DOHH2 (cell line): ENCODE measurements at regions not wholly inside any gene's neighbourhood (a gene's known extent, or its start where the extent isn't known, plus 50 kb on each side); places are given as distances from the start of the nearest gene placed in this dataset.
A peak's percentile ranks its signal among the peaks of the same experiment; 100 is the strongest.

Source experiments
- H3F3A ChIP-seq: fragments of 200-600 bp; sonication (generic), shearing (Covaris generic); 2 replicates; pipeline ENCODE4 v1.6.0; 2016; ENCODE audit warnings: antibody characterized with exemption, mild to moderate bottlenecking; ENCODE audit not compliant: control insufficient read depth, insufficient read depth
- H3K27ac ChIP-seq: fragments of 200-600 bp; sonication (generic); 2 replicates; pipeline ENCODE4 v1.5.1; 2014; ENCODE audit warnings: low read depth, mild to moderate bottlenecking, low read length, moderate library complexity
- H3K27me3 ChIP-seq: fragments of 200-600 bp; sonication (generic); 2 replicates; pipeline ENCODE4 v1.6.1; 2014; ENCODE audit warnings: mild to moderate bottlenecking, low read length, mixed read lengths; ENCODE audit not compliant: control insufficient read depth
- H3K36me3 ChIP-seq: fragments of 200-600 bp; sonication (generic); 2 replicates; pipeline ENCODE4 v1.6.1; 2014; ENCODE audit warnings: mild to moderate bottlenecking, low read length, moderate library complexity, mixed read lengths; ENCODE audit not compliant: control insufficient read depth
- H3K4me1 ChIP-seq: fragments of 200-600 bp; sonication (generic); 2 replicates; pipeline ENCODE4 v1.6.1; 2014; ENCODE audit warnings: mild to moderate bottlenecking, low read length, mixed read lengths; ENCODE audit not compliant: control insufficient read depth
- H3K4me2 ChIP-seq: fragments of 200-600 bp; sonication (generic); 2 replicates; pipeline ENCODE4 v1.6.0; 2014; ENCODE audit warnings: mild to moderate bottlenecking, low read length, moderate library complexity
- H3K4me3 ChIP-seq: fragments of 200-600 bp; sonication (generic); 2 replicates; pipeline ENCODE4 v1.5.1; 2014; ENCODE audit warnings: mild to moderate bottlenecking, low read length, mixed read lengths
- H3K79me2 ChIP-seq: fragments of 200-600 bp; sonication (generic); 2 replicates; pipeline ENCODE4 v1.6.1; 2014; ENCODE audit warnings: mild to moderate bottlenecking, low read length, mixed read lengths; ENCODE audit not compliant: control insufficient read depth
- H3K9me2 ChIP-seq: fragments of 200-600 bp; sonication (generic); replicated peaks from 2 replicates; pipeline ENCODE4 v1.6.1; 2014; ENCODE audit warnings: mild to moderate bottlenecking, low read length, mixed read lengths; ENCODE audit not compliant: control insufficient read depth
- H3K9me3 ChIP-seq: fragments of 200-600 bp; sonication (generic); 2 replicates; pipeline ENCODE4 v1.6.1; 2014; ENCODE audit warnings: antibody characterized with exemption, low read length, mixed read lengths; ENCODE audit not compliant: control insufficient read depth, insufficient read depth
- H4K20me1 ChIP-seq: fragments of 200-600 bp; sonication (generic); 2 replicates; pipeline ENCODE4 v1.6.0; 2014; ENCODE audit warnings: low read depth, mild to moderate bottlenecking, antibody characterized with exemption, low read length, moderate library complexity; ENCODE audit not compliant: control insufficient read depth, insufficient read depth
- CTCF ChIP-seq: fragments of 200-600 bp; sonication (generic); IDR thresholded peaks from one replicate; pipeline ENCODE4 v1.5.1; 2014; ENCODE audit warnings: antibody characterized with exemption, mild to moderate bottlenecking, low read depth, low read length; ENCODE audit not compliant: poor library complexity, severe bottlenecking
- EZH2phosphoT487 ChIP-seq: fragments of 200-600 bp; sonication (generic); IDR thresholded peaks from 2 replicates; pipeline ENCODE4 v1.6.1; 2017; ENCODE audit warnings: borderline replicate concordance, mild to moderate bottlenecking, antibody characterized with exemption, low read length, moderate library complexity, mixed read lengths

GRCh38 chrX:33434256-33435092 is 223.1 kb upstream of the DMD start:
- H3K4me1 ChIP-seq, result no peaks in the 10 kb centered on the region
- H3F3A ChIP-seq, result no peaks in the 10 kb centered on the region
- H3K27ac ChIP-seq, result no peak overlapping the region
- H3K4me3 ChIP-seq, result no peak overlapping the region
- no peaks in the 10 kb centered on the region for H3K79me2 ChIP-seq
- TF ChIP-seq EZH2phosphoT487 (no peak), CTCF (peak; percentile 65)
- H3K27me3 ChIP-seq, result no peaks in the 10 kb centered on the region
- H3K36me3 ChIP-seq, result no peaks in the 10 kb centered on the region
- H3K9me3 ChIP-seq, result no peaks in the 10 kb centered on the region
- no peaks in the 10 kb centered on the region for H3K9me2 ChIP-seq
- no peaks in the 10 kb centered on the region for H4K20me1 ChIP-seq
- H3K4me2 ChIP-seq, result no peak overlapping the region

- Histone ChIP-seq H3K27ac (no peak overlapping the region), H3F3A (no peaks in the 10 kb centered on the region), H3K9me2 (no peaks in the 10 kb centered on the region), H3K4me2 (no peak overlapping the region), H3K4me3 (no peak overlapping the region), H3K9me3 (peaks cover 6% of the 10 kb centered on the region; the same call in 1 of the 2 replicates), H3K4me1 (no peaks in the 10 kb centered on the region), H3K27me3 (no peaks in the 10 kb centered on the region), H3K36me3 (no peaks in the 10 kb centered on the region), H3K79me2 (no peaks in the 10 kb centered on the region), H4K20me1 (no peaks in the 10 kb centered on the region)
- TF ChIP-seq EZH2phosphoT487 (no peak), CTCF (no peak)
These were observed 205.0 kb upstream of the DMD start for GRCh38 chrX:33416273-33416805.

GRCh38 chrX:33415459-33415858 is 204.1 kb upstream of the DMD start:
- Histone ChIP-seq H3K4me3 (no peak overlapping the region), H3K27me3 (no peaks in the 10 kb centered on the region), H3K4me1 (no peaks in the 10 kb centered on the region), H3K36me3 (no peaks in the 10 kb centered on the region), H3K9me3 (peaks cover 6% of the 10 kb centered on the region; the same call in 1 of the 2 replicates), H3K4me2 (no peak overlapping the region), H3K27ac (no peak overlapping the region), H3F3A (no peaks in the 10 kb centered on the region), H3K9me2 (no peaks in the 10 kb centered on the region), H3K79me2 (no peaks in the 10 kb centered on the region), H4K20me1 (no peaks in the 10 kb centered on the region)
- no peak for TF ChIP-seq CTCF
- no peak for TF ChIP-seq EZH2phosphoT487
